C4-2B (cell line): ENCODE measurements at regions not wholly inside any gene's neighbourhood (a gene's known extent, or its start where the extent isn't known, plus 50 kb on each side); places are given as distances from the start of the nearest gene placed in this dataset.

Experiments used
- H3K27ac ChIP-seq: fragments of 450-650 bp; 2 replicates; pipeline ENCODE4 v1.5.1; 2017
- CTCF ChIP-seq: fragments of 450-650 bp; conservative IDR thresholded peaks from 2 replicates; pipeline ENCODE4 v1.5.1; 2017; ENCODE audit warnings: mild to moderate bottlenecking
- ZFX ChIP-seq: fragments of 450-650 bp; IDR thresholded peaks from 2 replicates; pipeline ENCODE4 v1.6.1; 2017

GRCh38 chr1:94324178-94324544 lies 86.8 kb upstream of the ARHGAP29 start:
- H3K27ac ChIP-seq: no peak overlapping the region
- TF ChIP-seq CTCF (no peak), ZFX (no peak)

GRCh38 chr1:94323311-94324177 lies 86.2 kb upstream of the ARHGAP29 start:
- peak overlapping the region; percentile 86 for H3K27ac ChIP-seq
- TF ChIP-seq ZFX (no peak), CTCF (no peak)

- peak overlapping the region; percentile 86 for H3K27ac ChIP-seq
- TF ChIP-seq CTCF: no peak
- TF ChIP-seq ZFX: no peak
These were observed 85.3 kb upstream of the ARHGAP29 start for GRCh38 chr1:94322696-94323095.

DNA sequence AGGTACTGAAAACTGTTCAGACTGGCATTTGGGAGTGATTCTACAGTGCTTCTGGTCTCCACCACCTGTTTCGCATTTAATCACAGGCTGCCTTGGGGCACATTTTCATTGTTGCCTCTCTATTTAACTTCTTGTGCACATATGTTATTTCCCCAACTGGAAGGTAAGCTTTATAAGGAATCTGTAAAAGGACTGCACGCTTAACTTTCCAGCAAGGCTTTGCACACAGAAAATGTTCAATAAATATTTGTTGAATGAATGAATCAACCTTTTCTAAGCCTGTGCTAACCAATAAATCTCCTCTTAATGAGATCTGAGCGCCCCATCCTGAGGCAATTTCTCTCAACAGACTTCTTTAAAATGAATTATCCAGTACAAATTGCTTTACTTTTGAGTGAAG lies 84.3 kb upstream of the ARHGAP29 start:
- peak overlapping the region; percentile 86 for H3K27ac ChIP-seq
- TF ChIP-seq CTCF: no peak
- no peak for TF ChIP-seq ZFX

DNA sequence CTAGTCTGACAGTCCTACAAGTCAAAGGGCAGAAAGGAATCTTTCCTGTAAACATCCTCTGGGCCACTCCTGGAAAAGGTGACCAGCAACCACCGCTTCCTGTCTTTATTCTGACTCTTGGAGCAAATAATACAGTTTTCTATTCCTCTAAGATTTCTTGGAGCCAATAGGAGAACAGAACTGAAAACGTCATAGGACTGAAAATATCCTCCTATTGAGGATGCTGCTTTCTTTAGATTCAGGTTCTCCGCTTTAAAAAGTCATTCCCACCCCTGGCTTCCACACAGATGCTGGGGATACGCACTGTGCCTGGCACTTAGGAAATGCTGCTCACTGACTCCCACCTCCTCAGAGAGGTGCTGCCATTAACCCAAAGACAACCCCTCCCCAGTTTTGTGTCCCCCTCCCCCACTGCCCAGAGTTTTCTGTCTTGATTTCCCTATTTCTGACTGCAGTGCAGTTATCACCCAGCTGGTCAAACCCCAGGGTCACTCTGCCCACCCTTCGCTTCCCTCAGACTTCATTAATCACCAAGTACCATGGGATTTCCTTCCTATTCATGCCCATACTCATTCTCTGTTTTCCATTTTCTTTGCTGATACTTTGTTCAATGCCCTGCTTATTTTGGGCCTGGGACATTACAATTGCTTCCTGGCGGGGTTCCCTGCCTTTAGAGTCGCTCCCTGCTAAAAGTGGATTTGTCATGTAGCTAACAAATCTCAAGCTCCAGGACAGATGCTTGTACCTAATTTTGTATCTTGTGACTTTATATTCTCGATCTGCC lies 82.1 kb upstream of the ARHGAP29 start:
- no peak for TF ChIP-seq ZFX
- no peak overlapping the region for H3K27ac ChIP-seq

DNA sequence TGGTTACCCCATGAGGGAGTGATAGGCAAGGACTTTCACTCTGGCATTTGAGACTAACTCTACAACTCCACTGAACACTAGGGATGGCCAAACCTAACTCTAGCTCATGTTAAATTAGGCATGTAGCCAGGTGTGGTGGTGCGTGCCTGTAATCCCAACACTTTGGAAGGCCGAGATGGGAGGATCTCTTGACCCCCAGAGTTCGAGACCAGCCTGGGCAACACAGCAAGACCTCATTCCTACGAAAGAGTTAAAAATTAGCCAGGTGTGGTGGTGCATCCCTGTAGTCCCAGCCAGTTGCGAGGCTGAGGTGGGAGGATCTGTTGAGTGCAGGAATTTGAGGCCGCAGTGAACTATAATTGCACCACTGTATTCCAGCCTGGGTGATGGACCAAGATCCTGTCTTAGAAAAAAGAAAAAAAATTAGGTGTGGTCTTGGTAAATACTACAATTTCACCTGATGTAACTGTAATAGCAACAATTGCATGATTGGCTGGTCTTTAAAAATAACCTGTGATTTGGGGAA lies 81.2 kb upstream of the ARHGAP29 start:
- H3K27ac ChIP-seq: no peak overlapping the region
- TF ChIP-seq ZFX: no peak
- TF ChIP-seq CTCF: no peak

- TF ChIP-seq ZFX (no peak), CTCF (no peak)
- no peak overlapping the region for H3K27ac ChIP-seq
These were observed 80.4 kb upstream of the ARHGAP29 start for GRCh38 chr1:94317790-94318188.
